ENCODE measurements at regions not wholly inside any gene's neighbourhood (a gene's known extent, or its start where the extent isn't known, plus 50 kb on each side); places are given as distances from the start of the nearest gene placed in this dataset.

- DNase-seq (ENCODE audit: low read depth in 2 of 3, low spot score in 1 of 3) = no peak
These were observed 327.3 kb upstream of the MARCKS start for GRCh38 chr6:113529879-113530278.

GRCh38 chr6:113530769-113531168 lies 326.4 kb upstream of the MARCKS start:
- DNase-seq (ENCODE audit: low read depth in 2 of 3, low spot score in 1 of 3) = no peak

DNA sequence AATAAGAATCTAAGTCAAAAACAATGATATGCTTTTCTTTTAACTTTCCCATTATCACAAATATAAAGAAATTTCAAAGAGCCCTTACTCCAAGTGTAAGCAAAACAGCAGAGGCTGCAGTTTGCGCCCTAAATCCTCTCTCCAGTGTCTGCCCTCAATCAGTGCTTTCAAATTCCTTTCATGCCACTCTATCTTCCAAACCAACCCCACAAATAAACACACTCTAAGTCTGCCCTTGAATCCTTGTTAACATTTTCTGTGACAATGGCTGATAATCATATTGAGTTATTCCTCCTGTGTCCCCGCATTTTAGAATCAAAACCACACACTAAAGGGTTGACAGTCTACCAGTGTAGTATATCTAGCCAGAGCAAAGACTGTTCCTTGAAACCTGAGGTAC lies 317.9 kb upstream of the MARCKS start:
- no peak for DNase-seq (ENCODE audit: low read depth in 2 of 3, low spot score in 1 of 3)

- no peak for DNase-seq (ENCODE audit: low read depth in 2 of 3, low spot score in 1 of 3)
These were observed 317.5 kb upstream of the MARCKS start for GRCh38 chr6:113539623-113540022.

DNA sequence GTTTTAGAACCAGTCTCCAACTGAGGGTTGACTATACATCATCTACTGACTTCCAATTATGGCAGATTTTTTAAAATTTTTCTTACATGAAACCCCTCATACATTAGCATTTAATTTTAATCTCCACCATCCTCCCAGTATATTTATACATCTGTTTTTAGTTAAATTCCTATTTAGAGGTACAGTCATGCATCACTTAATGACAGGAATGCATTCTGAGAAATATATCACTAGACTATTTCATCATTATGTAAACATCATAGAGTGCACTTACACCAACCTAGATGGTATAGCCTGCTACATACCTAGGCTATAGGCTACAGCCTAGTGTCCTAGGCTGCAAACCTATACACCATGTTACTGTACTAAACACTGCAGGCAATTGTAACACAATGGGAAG lies 316.7 kb upstream of the MARCKS start:
- DNase-seq (ENCODE audit: low read depth in 2 of 3, low spot score in 1 of 3) = no peak

DNA sequence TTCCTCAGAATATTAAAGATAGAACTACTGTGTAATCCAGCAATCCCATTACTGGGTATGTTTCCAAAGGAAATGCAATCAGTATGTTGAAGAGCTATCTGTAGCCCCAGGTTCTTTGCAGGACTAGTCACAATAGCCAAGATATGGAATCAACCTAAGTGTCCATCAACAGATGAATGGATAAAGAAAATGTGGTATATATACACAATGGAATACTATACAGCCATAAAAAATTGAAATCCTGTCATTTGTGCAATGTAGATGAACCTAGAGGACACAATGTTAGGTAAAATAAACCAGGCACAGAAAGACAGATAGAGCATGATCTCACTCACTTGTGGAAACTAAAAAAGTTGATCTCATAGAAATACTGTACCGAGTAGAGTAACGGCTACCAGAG lies 306.0 kb upstream of the MARCKS start:
- DNase-seq (ENCODE audit: low read depth in 2 of 3, low spot score in 1 of 3) = no peak

GRCh38 chr6:113556775-113557174 lies 300.4 kb upstream of the MARCKS start:
- DNase-seq (ENCODE audit: low read depth in 2 of 3, low spot score in 1 of 3) = no peak

DNA sequence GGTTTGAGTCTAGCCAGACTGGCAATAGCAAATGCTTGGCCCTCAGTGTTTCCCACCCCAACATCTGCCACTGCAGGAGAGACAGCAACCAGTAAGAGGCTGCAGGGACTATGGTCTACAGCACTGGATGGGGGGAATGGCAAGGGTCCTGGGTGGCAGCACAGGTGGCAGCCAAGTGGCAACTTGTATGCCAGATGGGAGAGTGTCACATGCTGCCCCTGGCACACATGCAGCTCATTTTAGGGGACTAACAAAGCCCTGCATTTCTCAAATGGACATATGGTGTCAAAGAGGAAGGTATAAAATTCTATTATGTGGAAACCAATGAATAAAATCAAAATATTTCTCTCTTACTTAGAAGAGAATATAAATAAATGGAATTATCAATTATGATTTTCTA lies 298.7 kb upstream of the MARCKS start:
- DNase-seq (ENCODE audit: low read depth in 2 of 3, low spot score in 1 of 3) = no peak

DNA sequence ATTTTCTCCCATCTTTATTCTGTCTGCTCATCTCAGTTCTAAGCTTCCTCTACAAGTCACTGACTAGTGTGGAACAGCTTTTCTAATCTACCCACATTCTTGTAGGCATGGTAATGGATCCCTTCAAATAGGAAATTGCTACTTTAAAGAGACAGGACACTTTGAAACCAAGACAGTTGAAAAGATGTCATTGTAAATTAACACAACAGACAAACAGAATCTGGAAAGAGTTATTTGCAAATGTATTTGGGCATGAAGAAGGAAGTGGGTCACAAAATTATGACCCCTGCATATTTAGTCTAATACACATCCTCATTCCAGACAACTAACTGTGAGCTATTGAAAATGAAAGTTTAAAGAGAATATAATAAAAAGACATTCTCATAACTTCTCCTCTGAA lies 298.2 kb upstream of the MARCKS start:
- no peak for DNase-seq (ENCODE audit: low read depth in 2 of 3, low spot score in 1 of 3)

DNA sequence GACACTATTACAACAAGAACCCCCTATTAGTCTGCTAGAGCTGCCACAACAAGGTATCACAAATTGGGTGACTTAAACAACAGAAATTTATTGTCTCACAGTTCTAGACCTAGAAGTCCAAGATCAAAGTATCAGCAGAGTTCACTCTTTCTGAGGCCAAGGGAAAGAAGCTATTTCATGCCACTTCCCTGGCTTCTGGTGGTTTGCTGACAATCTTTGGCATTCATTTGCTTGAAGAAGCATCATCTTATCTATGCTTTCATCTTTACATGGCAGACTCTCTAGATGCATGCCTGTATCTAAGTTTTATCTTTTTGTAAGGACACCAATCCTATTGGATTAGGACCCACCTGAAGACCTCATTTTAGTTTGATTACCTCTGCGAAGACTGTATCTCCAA lies 296.8 kb upstream of the MARCKS start:
- DNase-seq (ENCODE audit: low read depth in 2 of 3, low spot score in 1 of 3) = no peak

- no peak for DNase-seq (ENCODE audit: low read depth in 2 of 3, low spot score in 1 of 3)
These were observed 296.2 kb upstream of the MARCKS start for GRCh38 chr6:113560908-113561307.

- no peak for DNase-seq (ENCODE audit: low read depth in 2 of 3, low spot score in 1 of 3)
These were observed 294.9 kb upstream of the MARCKS start for GRCh38 chr6:113562248-113562647.

- no peak for DNase-seq (ENCODE audit: low read depth in 2 of 3, low spot score in 1 of 3)
These were observed 292.6 kb upstream of the MARCKS start for GRCh38 chr6:113564371-113565171.

GRCh38 chr6:113565306-113565705 lies 291.8 kb upstream of the MARCKS start:
- no peak for DNase-seq (ENCODE audit: low read depth in 2 of 3, low spot score in 1 of 3)

DNA sequence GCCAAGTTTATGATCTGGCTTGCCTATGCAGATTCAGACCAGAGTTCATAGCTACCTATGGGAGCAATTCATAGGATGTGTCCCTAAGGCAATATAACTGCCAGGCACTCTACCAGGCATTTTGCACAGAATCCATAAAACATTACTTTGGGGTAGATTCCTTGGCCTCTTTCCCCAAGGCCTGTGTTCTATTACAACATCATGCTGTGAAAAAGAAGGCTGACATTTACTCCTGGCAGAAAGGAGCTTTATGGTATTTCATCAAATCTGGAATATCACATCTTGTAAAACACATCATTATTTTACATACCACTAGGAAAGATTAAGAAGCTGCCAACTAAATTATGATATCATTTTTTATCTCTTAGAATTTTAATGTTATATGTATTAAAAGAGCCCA lies 287.0 kb upstream of the MARCKS start:
- no peak for DNase-seq (ENCODE audit: low read depth in 2 of 3, low spot score in 1 of 3)

DNA sequence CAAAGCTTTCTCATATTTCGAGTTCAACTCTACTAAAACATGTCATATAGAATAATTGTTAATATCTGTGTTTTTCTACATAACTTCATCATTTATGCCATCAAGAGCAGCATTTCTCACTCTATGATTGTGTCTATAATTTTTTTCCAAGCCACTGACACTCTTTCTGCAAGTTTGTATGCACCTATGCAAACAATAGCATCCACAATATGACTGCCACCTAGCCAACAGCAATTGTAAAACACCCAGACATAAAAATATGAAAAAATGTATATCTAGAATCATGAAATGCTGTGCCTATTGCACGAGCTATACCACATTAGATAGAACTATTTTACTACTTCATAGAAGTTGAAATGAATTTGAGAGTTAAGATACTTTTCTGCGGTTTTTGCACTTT lies 286.5 kb upstream of the MARCKS start:
- no peak for DNase-seq (ENCODE audit: low read depth in 2 of 3, low spot score in 1 of 3)

GRCh38 chr6:113574147-113574546 lies 283.0 kb upstream of the MARCKS start:
- DNase-seq (ENCODE audit: low read depth in 2 of 3, low spot score in 1 of 3) = no peak

DNA sequence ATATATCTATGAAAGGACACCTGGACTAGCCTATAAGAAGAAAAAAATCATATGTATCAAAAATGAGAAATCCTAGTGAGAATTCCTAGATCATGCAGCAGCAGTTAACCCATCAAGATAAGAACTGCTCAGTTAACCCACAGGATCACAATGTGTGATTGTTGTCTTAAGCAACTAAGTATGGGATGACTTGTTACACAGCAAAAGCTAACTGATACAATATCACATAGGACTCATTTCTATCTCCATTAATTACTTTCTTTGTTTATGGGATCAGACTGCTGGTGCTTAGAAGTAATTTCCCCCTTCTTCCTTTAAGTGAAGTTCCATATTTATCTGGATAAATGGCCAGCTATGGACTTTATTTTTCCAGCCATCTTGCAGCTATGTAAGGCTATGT lies 280.8 kb upstream of the MARCKS start:
- no peak for DNase-seq (ENCODE audit: low read depth in 2 of 3, low spot score in 1 of 3)

- DNase-seq (ENCODE audit: low read depth in 2 of 3, low spot score in 1 of 3) = no peak
These were observed 278.5 kb upstream of the MARCKS start for GRCh38 chr6:113578691-113579090.

DNA sequence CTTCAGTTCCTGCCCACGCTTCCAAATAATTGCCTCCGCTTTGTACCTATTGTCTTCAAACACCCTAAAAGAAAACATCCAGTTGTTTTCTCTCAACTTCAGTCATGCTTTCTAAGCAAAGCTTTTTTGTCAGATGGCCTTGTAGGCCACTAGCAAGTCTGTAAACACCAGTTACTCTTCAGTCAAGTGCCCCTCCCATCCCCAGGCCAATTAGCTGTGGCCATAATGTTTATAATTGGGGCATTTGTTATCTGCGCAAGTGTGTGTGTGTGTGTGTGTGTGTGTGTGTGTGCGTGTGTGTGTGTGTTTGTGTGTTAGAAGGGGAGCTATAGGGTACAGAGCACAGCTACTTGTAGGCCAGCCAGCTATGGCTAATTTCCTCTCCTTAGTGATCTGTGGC lies 272.4 kb upstream of the MARCKS start:
- DNase-seq (ENCODE audit: low read depth in 2 of 3, low spot score in 1 of 3) = no peak

- DNase-seq (ENCODE audit: low read depth in 2 of 3, low spot score in 1 of 3) = no peak
These were observed 271.9 kb upstream of the MARCKS start for GRCh38 chr6:113585246-113585645.

- DNase-seq (ENCODE audit: low read depth in 2 of 3, low spot score in 1 of 3) = no peak
These were observed 270.6 kb upstream of the MARCKS start for GRCh38 chr6:113586413-113587077.
